COR-L47 (cell line): ENCODE measurements at regions not wholly inside any gene's neighbourhood (a gene's known extent, or its start where the extent isn't known, plus 50 kb on each side); places are given as distances from the start of the nearest gene placed in this dataset.
"Not testable (repeated sequence)": the region's sequence is repeated elsewhere in the genome, so short reads cannot be mapped to it uniquely, and the experiment has no call there.

Experiments used
- DNase-seq: peaks from one replicate; lab custom pipeline; 2025; lab: John Stamatoyannopoulos, UW

- no peak for DNase-seq
Observed at GRCh38 chr6:144768551-144769075, 483.5 kb downstream of the UTRN start.

GRCh38 chr6:144769142-144769541, 484.0 kb downstream of the UTRN start:
- DNase-seq, result peak; percentile 36

- DNase-seq, result no peak
Observed at GRCh38 chr6:144776031-144776819, 491.1 kb downstream of the UTRN start.

- no peak for DNase-seq
Observed at GRCh38 chr6:144777249-144777648, 492.1 kb downstream of the UTRN start.

- DNase-seq, result no peak
Observed at GRCh38 chr6:144778056-144778455, 492.9 kb downstream of the UTRN start.

- DNase-seq, result no peak
Observed at GRCh38 chr6:144778773-144779492, 493.8 kb downstream of the UTRN start.

GRCh38 chr6:144781836-144782235, 496.7 kb downstream of the UTRN start:
- DNase-seq, result no peak

GRCh38 chr6:144782634-144783033, 497.5 kb downstream of the UTRN start:
- DNase-seq, result no peak

GRCh38 chr6:144785056-144785455, 499.9 kb downstream of the UTRN start:
- no peak for DNase-seq

GRCh38 chr6:144786825-144787224, 501.7 kb downstream of the UTRN start:
- no peak for DNase-seq

GRCh38 chr6:144793744-144794143, 508.6 kb downstream of the UTRN start:
- DNase-seq, result no peak

GRCh38 chr6:144795022-144795421, 509.9 kb downstream of the UTRN start:
- not testable (repeated sequence) for DNase-seq

- DNase-seq, result no peak
Observed at GRCh38 chr6:144796070-144796469, 510.9 kb downstream of the UTRN start.

- no peak for DNase-seq
Observed at GRCh38 chr6:144797881-144798589, 512.9 kb downstream of the UTRN start.

- DNase-seq, result no peak
Observed at GRCh38 chr6:144804246-144804790, 519.2 kb downstream of the UTRN start.

GRCh38 chr6:144805049-144805448, 519.9 kb downstream of the UTRN start:
- DNase-seq, result no peak

- no peak for DNase-seq
Observed at GRCh38 chr6:144806222-144806621, 521.1 kb downstream of the UTRN start.

GRCh38 chr6:144809120-144809519, 524.0 kb downstream of the UTRN start:
- no peak for DNase-seq

- DNase-seq, result no peak
Observed at GRCh38 chr6:144809969-144810368, 524.8 kb downstream of the UTRN start.

GRCh38 chr6:144811140-144811539, 526.0 kb downstream of the UTRN start:
- no peak for DNase-seq

- DNase-seq, result no peak
Observed at GRCh38 chr6:144816936-144817335, 531.8 kb downstream of the UTRN start.

GRCh38 chr6:144820270-144820669, 535.1 kb downstream of the UTRN start:
- no peak for DNase-seq
